ENCODE measurements at regions not wholly inside any gene's neighbourhood (a gene's known extent, or its start where the extent isn't known, plus 50 kb on each side); places are given as distances from the start of the nearest gene placed in this dataset.

- TF ChIP-seq, protein P1, sequence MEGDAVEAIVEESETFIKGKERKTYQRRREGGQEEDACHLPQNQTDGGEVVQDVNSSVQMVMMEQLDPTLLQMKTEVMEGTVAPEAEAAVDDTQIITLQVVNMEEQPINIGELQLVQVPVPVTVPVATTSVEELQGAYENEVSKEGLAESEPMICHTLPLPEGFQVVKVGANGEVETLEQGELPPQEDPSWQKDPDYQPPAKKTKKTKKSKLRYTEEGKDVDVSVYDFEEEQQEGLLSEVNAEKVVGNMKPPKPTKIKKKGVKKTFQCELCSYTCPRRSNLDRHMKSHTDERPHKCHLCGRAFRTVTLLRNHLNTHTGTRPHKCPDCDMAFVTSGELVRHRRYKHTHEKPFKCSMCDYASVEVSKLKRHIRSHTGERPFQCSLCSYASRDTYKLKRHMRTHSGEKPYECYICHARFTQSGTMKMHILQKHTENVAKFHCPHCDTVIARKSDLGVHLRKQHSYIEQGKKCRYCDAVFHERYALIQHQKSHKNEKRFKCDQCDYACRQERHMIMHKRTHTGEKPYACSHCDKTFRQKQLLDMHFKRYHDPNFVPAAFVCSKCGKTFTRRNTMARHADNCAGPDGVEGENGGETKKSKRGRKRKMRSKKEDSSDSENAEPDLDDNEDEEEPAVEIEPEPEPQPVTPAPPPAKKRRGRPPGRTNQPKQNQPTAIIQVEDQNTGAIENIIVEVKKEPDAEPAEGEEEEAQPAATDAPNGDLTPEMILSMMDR (IDR thresholded peaks at IDR 0.05): no peak
- no peak for TF ChIP-seq EZH2 (IDR thresholded peaks at IDR 0.05; ENCODE audit: borderline replicate concordance, insufficient read depth, low read depth, low read length, poor library complexity, severe bottlenecking)
Measured at GRCh38 chr10:4707221-4707620, 118.8 kb upstream of the AKR1E2 start.

All from B cell (primary cell).